ENCODE measurements at regions not wholly inside any gene's neighbourhood (a gene's known extent, or its start where the extent isn't known, plus 50 kb on each side); places are given as distances from the start of the nearest gene placed in this dataset.

DNA sequence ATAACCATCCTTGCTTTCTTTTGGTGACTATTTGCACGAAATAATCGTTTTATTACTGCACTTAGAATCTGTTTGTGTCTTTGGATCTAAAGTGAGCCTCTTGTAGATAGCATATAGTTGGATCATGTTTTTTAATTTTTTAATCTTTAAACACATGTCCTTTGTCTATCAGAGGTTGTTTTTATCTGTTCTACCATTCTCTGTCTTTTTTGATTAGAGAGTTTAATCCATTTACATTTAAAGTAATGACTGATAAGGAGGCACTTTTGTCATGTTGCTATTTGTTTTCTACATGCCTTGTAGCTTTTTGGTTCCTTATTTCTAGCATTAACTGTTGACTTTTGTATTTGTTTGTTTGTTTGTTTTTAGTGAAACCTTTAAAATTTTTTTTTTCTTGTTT, 506.2 kb upstream of the RGS6 start:
- no peak for TF ChIP-seq CTCF (conservative IDR thresholded peaks at IDR 0.05; ENCODE audit: low read length)
- TF ChIP-seq EZH2phosphoT487 (IDR thresholded peaks at IDR 0.05; ENCODE audit: borderline replicate concordance), result no peak

All from Loucy (cell line).